PC-3 (cell line): ENCODE measurements at regions not wholly inside any gene's neighbourhood (a gene's known extent, or its start where the extent isn't known, plus 50 kb on each side); places are given as distances from the start of the nearest gene placed in this dataset.

Experiments used
- ATAC-seq: fragments of 200-7000 bp; cut with Tn5 transposase; 2 replicates; pipeline ENCODE4 v1.9.1; 2020; ENCODE audit warnings: mild to moderate bottlenecking, moderate library complexity
- BruUV-seq: library from RNA; stranded (reverse); fragments of 400-500 nt; replicated peaks from 2 replicates; lab custom pipeline; 2021; lab: Mats Ljungman, UMichigan
- CTCF ChIA-PET: fragments of 300-600 bp; sonication (Branson Sonifier 250); formaldehyde crosslinking; loops from one replicate; lab custom pipeline; 2022; ENCODE audit warnings: antibody characterized with exemption; lab: Charles Lee
- POLR2A ChIA-PET: fragments of 300-600 bp; sonication (Branson Sonifier 250); formaldehyde crosslinking; loops from one replicate; lab custom pipeline; 2022; ENCODE audit warnings: antibody characterized with exemption; ENCODE audit not compliant: unreplicated experiment; lab: Charles Lee
- DNase-seq: peaks from one replicate; pipeline ENCODE4 v3.0.0-alpha.2; 2015
- H2AFZ ChIP-seq: fragments of 300-600 bp; sonication (generic); 2 replicates; pipeline ENCODE4 v1.6.0; 2016; ENCODE audit warnings: antibody characterized with exemption, low read length
- H3F3A ChIP-seq: fragments of 300-600 bp; sonication (generic); one replicate; pipeline ENCODE4 v1.6.0; 2017; ENCODE audit warnings: antibody characterized with exemption, low read length, control low read depth, mild to moderate bottlenecking; ENCODE audit not compliant: unreplicated experiment
- H3K27ac ChIP-seq: fragments of 300-600 bp; sonication (generic); 2 replicates; pipeline ENCODE4 v1.5.1; 2016; ENCODE audit warnings: mild to moderate bottlenecking, low read length
- H3K27me3 ChIP-seq: fragments of 300-600 bp; sonication (generic); 2 replicates; pipeline ENCODE4 v1.6.1; 2016; ENCODE audit warnings: low read length, mixed read lengths
- H3K36me3 ChIP-seq: fragments of 300-600 bp; sonication (generic); 2 replicates; pipeline ENCODE4 v1.6.1; 2016; ENCODE audit warnings: low read depth, mixed run types, low read length, mixed read lengths
- H3K4me1 ChIP-seq: fragments of 300-600 bp; sonication (generic); 2 replicates; pipeline ENCODE4 v1.5.1; 2016; ENCODE audit warnings: low read length; ENCODE audit not compliant: insufficient read depth
- H3K4me2 ChIP-seq: fragments of 300-600 bp; sonication (generic); 2 replicates; pipeline ENCODE4 v1.6.0; 2016; ENCODE audit warnings: low read length
- H3K4me3 ChIP-seq: fragments of 300-600 bp; sonication (generic); 2 replicates; pipeline ENCODE4 v1.5.1; 2016; ENCODE audit warnings: mild to moderate bottlenecking, low read length, mixed read lengths
- H3K79me2 ChIP-seq: fragments of 300-600 bp; sonication (generic); 2 replicates; pipeline ENCODE4 v1.6.1; 2017; ENCODE audit warnings: low read length, mixed read lengths
- H3K9ac ChIP-seq: fragments of 300-600 bp; sonication (generic); 2 replicates; pipeline ENCODE4 v1.6.0; 2016; ENCODE audit warnings: mild to moderate bottlenecking, low read length
- H3K9me2 ChIP-seq: fragments of 300-600 bp; sonication (generic); replicated peaks from 2 replicates; pipeline ENCODE4 v1.6.1; 2016; ENCODE audit warnings: mixed run types, low read length, mixed read lengths
- H3K9me3 ChIP-seq: fragments of 300-600 bp; sonication (generic); 2 replicates; pipeline ENCODE4 v1.6.1; 2016; ENCODE audit warnings: low read length, mixed read lengths
- H4K20me1 ChIP-seq: fragments of 300-600 bp; sonication (generic); 2 replicates; pipeline ENCODE4 v1.6.1; 2016; ENCODE audit warnings: low read length, mixed read lengths
- EZH2 ChIP-seq: fragments of 300-600 bp; sonication (generic); IDR thresholded peaks from one replicate; pipeline ENCODE4 v1.6.1; 2017; ENCODE audit warnings: antibody characterized with exemption, mild to moderate bottlenecking, low read length; ENCODE audit not compliant: unreplicated experiment
- EZH2phosphoT487 ChIP-seq: fragments of 300-600 bp; sonication (generic); IDR thresholded peaks from 2 replicates; pipeline ENCODE4 v1.6.1; 2018; ENCODE audit warnings: mild to moderate bottlenecking, antibody characterized with exemption, low read length, borderline replicate concordance
- intact Hi-C: fragments of 100-400 bp; cut with micrococcal nuclease; formaldehyde crosslinking; loops from 2 replicates; pipeline ENCODE4 v1.9.0; 2023
- TF ChIP-seq, protein P1 (sequence below): fragments of 300-600 bp; sonication (generic); conservative IDR thresholded peaks from 2 replicates; pipeline ENCODE4 v1.5.1; 2017; ENCODE audit warnings: antibody characterized with exemption, low read depth, mild to moderate bottlenecking, low read length

DNA sequence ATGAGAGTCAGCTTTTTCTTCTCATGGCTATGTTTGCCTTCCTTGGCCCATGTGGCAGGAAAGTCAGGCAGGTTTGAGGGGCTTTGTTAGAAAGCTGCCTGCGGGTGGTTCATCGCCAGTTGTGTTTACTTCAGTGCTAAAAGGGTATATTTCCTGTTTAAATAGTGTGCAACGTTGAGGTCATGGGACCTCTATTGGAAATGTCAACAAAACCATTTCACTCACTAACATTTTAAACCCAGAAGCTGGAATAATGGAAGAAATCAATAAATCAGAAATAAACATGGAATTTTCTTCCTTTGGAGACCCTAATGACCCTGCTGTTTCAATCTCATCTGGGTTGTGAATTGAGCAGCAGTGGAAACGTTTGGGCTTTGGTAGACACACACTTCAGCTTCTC is 185.8 kb downstream of the ANKRD50 start:
- BruUV-seq = no TSS peak
- no peaks in the 10 kb centered on the region for H4K20me1 ChIP-seq
- no peak for ATAC-seq
- no peak overlapping the region for H3K9ac ChIP-seq
- H3K4me2 ChIP-seq = no peak overlapping the region
- no peaks in the 10 kb centered on the region for H3F3A ChIP-seq
- peaks cover 7% of the 10 kb centered on the region for H3K4me1 ChIP-seq
- CTCF ChIA-PET = no interaction called here
- intact Hi-C loops = no loop called here
- POLR2A ChIA-PET = no interaction called here
- H3K9me3 ChIP-seq = no peaks in the 10 kb centered on the region
- no peaks in the 10 kb centered on the region for H3K9me2 ChIP-seq
- no peak overlapping the region for H3K27ac ChIP-seq
- no peaks in the 10 kb centered on the region for H3K36me3 ChIP-seq
- H3K4me3 ChIP-seq = no peak overlapping the region
- H3K79me2 ChIP-seq = no peaks in the 10 kb centered on the region
- no peak for DNase-seq
- H3K27me3 ChIP-seq = no peaks in the 10 kb centered on the region
- no peak overlapping the region for H2AFZ ChIP-seq
- TF ChIP-seq, protein P1, sequence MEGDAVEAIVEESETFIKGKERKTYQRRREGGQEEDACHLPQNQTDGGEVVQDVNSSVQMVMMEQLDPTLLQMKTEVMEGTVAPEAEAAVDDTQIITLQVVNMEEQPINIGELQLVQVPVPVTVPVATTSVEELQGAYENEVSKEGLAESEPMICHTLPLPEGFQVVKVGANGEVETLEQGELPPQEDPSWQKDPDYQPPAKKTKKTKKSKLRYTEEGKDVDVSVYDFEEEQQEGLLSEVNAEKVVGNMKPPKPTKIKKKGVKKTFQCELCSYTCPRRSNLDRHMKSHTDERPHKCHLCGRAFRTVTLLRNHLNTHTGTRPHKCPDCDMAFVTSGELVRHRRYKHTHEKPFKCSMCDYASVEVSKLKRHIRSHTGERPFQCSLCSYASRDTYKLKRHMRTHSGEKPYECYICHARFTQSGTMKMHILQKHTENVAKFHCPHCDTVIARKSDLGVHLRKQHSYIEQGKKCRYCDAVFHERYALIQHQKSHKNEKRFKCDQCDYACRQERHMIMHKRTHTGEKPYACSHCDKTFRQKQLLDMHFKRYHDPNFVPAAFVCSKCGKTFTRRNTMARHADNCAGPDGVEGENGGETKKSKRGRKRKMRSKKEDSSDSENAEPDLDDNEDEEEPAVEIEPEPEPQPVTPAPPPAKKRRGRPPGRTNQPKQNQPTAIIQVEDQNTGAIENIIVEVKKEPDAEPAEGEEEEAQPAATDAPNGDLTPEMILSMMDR = no peak
- no peak for TF ChIP-seq EZH2

DNA sequence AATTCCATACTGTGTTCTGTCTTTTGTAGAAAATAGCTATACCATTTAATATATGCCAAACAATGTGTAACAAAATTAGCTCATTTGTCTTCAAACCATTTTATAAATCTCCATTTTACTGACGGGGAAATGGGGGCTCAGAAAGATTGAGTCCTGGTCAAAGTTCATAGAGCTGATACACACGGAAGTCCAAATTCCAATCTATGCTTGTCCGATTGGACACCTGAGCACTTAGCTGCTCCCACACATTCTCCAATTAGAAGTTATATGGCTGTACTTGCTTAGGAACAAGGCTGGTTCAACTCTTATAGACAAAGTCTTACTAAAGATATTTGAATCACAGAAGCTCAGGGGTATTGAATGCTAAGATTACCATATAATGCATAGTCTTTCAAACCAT is 185.2 kb downstream of the ANKRD50 start:
- intact Hi-C loops = no loop called here
- TF ChIP-seq EZH2phosphoT487 (no peak), EZH2 (no peak)
- TF ChIP-seq, protein P1 = no peak
- H3K4me2 ChIP-seq = no peak overlapping the region
- H3K27ac ChIP-seq = no peak overlapping the region
- ATAC-seq (no peak), DNase-seq (no peak)
- H2AFZ ChIP-seq = no peak overlapping the region
- no peaks in the 10 kb centered on the region for H4K20me1 ChIP-seq
- no TSS peak for BruUV-seq
- ChIA-PET CTCF (no interaction called here), POLR2A (no interaction called here)
- no peaks in the 10 kb centered on the region for H3K36me3 ChIP-seq
- no peak overlapping the region for H3K9ac ChIP-seq
- no peaks in the 10 kb centered on the region for H3K9me2 ChIP-seq
- H3K4me1 ChIP-seq = peaks cover 7% of the 10 kb centered on the region
- H3K9me3 ChIP-seq = no peaks in the 10 kb centered on the region
- no peak overlapping the region for H3K4me3 ChIP-seq
- no peaks in the 10 kb centered on the region for H3F3A ChIP-seq
- H3K27me3 ChIP-seq = no peaks in the 10 kb centered on the region
- no peaks in the 10 kb centered on the region for H3K79me2 ChIP-seq

DNA sequence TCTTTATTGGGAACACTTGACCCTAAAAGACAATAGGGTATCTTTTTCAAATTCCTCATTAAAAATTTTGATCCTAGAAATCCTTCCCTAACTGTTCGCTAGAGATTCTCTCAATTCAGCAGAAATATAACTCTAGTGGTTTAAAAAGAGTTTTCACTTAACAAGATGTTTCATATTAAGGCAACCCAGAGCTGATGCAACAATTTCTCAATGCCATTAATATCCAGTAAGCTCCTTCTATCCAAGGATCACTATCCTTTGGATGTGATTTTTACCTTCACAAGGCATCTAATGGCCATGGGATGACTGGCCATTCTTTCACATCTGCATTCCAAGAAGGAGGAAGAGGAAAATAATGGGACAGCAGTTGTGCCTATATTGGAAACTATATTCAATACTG is 183.4 kb downstream of the ANKRD50 start:
- H3F3A ChIP-seq = no peaks in the 10 kb centered on the region
- ChIA-PET POLR2A (no interaction called here), CTCF (no interaction called here)
- H3K9me3 ChIP-seq = no peaks in the 10 kb centered on the region
- H3K27me3 ChIP-seq = no peaks in the 10 kb centered on the region
- H3K27ac ChIP-seq = no peak overlapping the region
- no peak for ATAC-seq
- no peak overlapping the region for H3K4me2 ChIP-seq
- no TSS peak for BruUV-seq
- no peaks in the 10 kb centered on the region for H3K79me2 ChIP-seq
- H3K4me3 ChIP-seq = no peak overlapping the region
- intact Hi-C loops = no loop called here
- H3K9ac ChIP-seq = no peak overlapping the region
- no peaks in the 10 kb centered on the region for H4K20me1 ChIP-seq
- no peak for DNase-seq
- H3K36me3 ChIP-seq = no peaks in the 10 kb centered on the region
- no peaks in the 10 kb centered on the region for H3K9me2 ChIP-seq
- TF ChIP-seq, protein P1 = no peak
- TF ChIP-seq EZH2 (no peak), EZH2phosphoT487 (no peak)
- H3K4me1 ChIP-seq = peaks cover 7% of the 10 kb centered on the region
- H2AFZ ChIP-seq = no peak overlapping the region
